ENCODE measurements at regions not wholly inside any gene's neighbourhood (a gene's known extent, or its start where the extent isn't known, plus 50 kb on each side); places are given as distances from the start of the nearest gene placed in this dataset.
A peak's percentile ranks its signal among the peaks of the same experiment; 100 is the strongest.

GRCh38 chr1:78224861-78225552, 179.2 kb downstream of the GIPC2 start:
- intact Hi-C loops (cut with DNase I; ENCODE audit: low total_unique reads) = no loop called here
- Histone ChIP-seq H3K36me3 (no peaks in the 10 kb centered on the region), H3K4me1 (peaks cover 0 to 21% (median 3%) of the 10 kb centered on the region in 4 donors), H3K4me3 (no peak overlapping the region), H3K27ac (no peak overlapping the region), H3K9me3 (peaks cover 0 to 11% (median 6%) of the 10 kb centered on the region in 4 donors), H3K27me3 (no peaks in the 10 kb centered on the region)
- WGBS, 5 donors = 75 to 86% (median 77%) methylated on average over 3 of the region's 3 CpGs
- TF ChIP-seq EP300 (IDR thresholded peaks at IDR 0.05) (no peak), POLR2A (IDR thresholded peaks at IDR 0.05) (no peak)
- DNase-seq = no peak

- no peak for DNase-seq
- no peaks in the 10 kb centered on the region for H3K36me3 ChIP-seq
- H3K4me1 ChIP-seq = peaks cover 0 to 21% (median 3%) of the 10 kb centered on the region in 4 donors
- H3K4me3 ChIP-seq = no peak overlapping the region
- H3K27me3 ChIP-seq = no peaks in the 10 kb centered on the region
- WGBS, 5 donors = 76 to 91% (median 84%) methylated on average over 3 of the region's 3 CpGs
- H3K9me3 ChIP-seq = peaks cover 0 to 11% (median 6%) of the 10 kb centered on the region in 4 donors
- H3K27ac ChIP-seq = peak overlapping the region in 3 of 5 donors; percentile 2 to 22 (median 21)
- TF ChIP-seq EP300 (IDR thresholded peaks at IDR 0.05) = no peak
- TF ChIP-seq CTCF (IDR thresholded peaks at IDR 0.05) = no peak
- TF ChIP-seq POLR2A (IDR thresholded peaks at IDR 0.05) = no peak
- no peak for TF ChIP-seq POLR2AphosphoS5 (IDR thresholded peaks at IDR 0.05)
- intact Hi-C loops (cut with DNase I; ENCODE audit: low total_unique reads) = no loop called here
Observed at GRCh38 chr1:78226784-78227183, 181.0 kb downstream of the GIPC2 start.

GRCh38 chr1:78227705-78228635, 182.2 kb downstream of the GIPC2 start:
- intact Hi-C loops (cut with DNase I; ENCODE audit: low total_unique reads) = no loop called here
- Histone ChIP-seq H3K4me1 (peaks cover 0 to 13% (median 3%) of the 10 kb centered on the region in 4 donors), H3K36me3 (no peaks in the 10 kb centered on the region), H3K27ac (peak overlapping the region; percentile 14 to 43 (median 22)), H3K27me3 (no peaks in the 10 kb centered on the region), H3K9me3 (peaks cover 0 to 11% (median 6%) of the 10 kb centered on the region in 4 donors), H3K4me3 (no peak overlapping the region)
- DNase-seq = no peak
- WGBS, 5 donors = 60 to 74% (median 65%) methylated on average over 6 of the region's 6 CpGs
- TF ChIP-seq POLR2A (IDR thresholded peaks at IDR 0.05) (no peak), EP300 (IDR thresholded peaks at IDR 0.05) (no peak), CTCF (IDR thresholded peaks at IDR 0.05) (no peak), POLR2AphosphoS5 (IDR thresholded peaks at IDR 0.05) (no peak)

- TF ChIP-seq POLR2AphosphoS5 (IDR thresholded peaks at IDR 0.05) (peak in 2 of 3 donors; percentile 32 to 40), CTCF (IDR thresholded peaks at IDR 0.05) (no peak), POLR2A (IDR thresholded peaks at IDR 0.05) (no peak)
- H3K27ac ChIP-seq = peak overlapping the region in 4 of 5 donors; percentile 22 to 43 (median 30)
- no peaks in the 10 kb centered on the region for H3K27me3 ChIP-seq
- DNase-seq = no peak
- no peaks in the 10 kb centered on the region for H3K36me3 ChIP-seq
- peaks cover 0 to 5% (median 0%) of the 10 kb centered on the region in 4 donors for H3K4me1 ChIP-seq
- 56 to 72% (median 58%) methylated on average over 3 of the region's 3 CpGs for WGBS, 5 donors
- intact Hi-C loops (cut with DNase I; ENCODE audit: low total_unique reads) = no loop called here
- no peak overlapping the region for H3K4me3 ChIP-seq
- peaks cover 0 to 11% (median 6%) of the 10 kb centered on the region in 4 donors for H3K9me3 ChIP-seq
Observed at GRCh38 chr1:78229344-78229743, 183.6 kb downstream of the GIPC2 start.
